DND-41 (cell line): ENCODE measurements at regions not wholly inside any gene's neighbourhood (a gene's known extent, or its start where the extent isn't known, plus 50 kb on each side); places are given as distances from the start of the nearest gene placed in this dataset.

Experiments used
- EZH2 ChIP-seq: IDR thresholded peaks from 3 replicates; pipeline ENCODE4 v1.6.1; 2012; ENCODE audit warnings: borderline replicate concordance, low read depth, mild to moderate bottlenecking, moderate library complexity, low read length, inconsistent platforms; ENCODE audit not compliant: severe bottlenecking
- TF ChIP-seq, protein P1 (sequence below): IDR thresholded peaks from 2 replicates; pipeline ENCODE4 v1.5.1; 2012; ENCODE audit warnings: borderline replicate concordance, low read length, moderate library complexity, mild to moderate bottlenecking; ENCODE audit not compliant: poor library complexity, severe bottlenecking; ENCODE audit errors: extremely low read depth

DNA sequence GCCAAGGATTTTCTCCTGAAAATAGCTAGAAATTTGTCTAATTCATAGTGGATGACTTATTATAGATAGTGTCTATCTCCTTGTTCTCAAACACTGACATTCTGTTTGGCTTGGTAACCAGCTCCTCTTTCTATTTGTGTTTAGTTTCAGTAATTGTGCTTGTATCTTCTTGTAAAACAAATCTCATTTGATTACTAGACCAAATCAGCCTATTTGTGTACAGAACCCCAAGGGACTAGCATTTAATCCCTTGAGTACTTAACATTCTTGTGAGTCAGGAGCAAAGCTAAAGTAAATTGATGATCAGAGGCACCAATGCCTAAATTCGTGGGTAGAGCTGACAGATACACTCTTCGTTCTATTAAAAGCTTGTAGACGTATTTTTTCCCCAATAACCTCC is 306.5 kb upstream of the SLITRK3 start:
- TF ChIP-seq, protein P1, sequence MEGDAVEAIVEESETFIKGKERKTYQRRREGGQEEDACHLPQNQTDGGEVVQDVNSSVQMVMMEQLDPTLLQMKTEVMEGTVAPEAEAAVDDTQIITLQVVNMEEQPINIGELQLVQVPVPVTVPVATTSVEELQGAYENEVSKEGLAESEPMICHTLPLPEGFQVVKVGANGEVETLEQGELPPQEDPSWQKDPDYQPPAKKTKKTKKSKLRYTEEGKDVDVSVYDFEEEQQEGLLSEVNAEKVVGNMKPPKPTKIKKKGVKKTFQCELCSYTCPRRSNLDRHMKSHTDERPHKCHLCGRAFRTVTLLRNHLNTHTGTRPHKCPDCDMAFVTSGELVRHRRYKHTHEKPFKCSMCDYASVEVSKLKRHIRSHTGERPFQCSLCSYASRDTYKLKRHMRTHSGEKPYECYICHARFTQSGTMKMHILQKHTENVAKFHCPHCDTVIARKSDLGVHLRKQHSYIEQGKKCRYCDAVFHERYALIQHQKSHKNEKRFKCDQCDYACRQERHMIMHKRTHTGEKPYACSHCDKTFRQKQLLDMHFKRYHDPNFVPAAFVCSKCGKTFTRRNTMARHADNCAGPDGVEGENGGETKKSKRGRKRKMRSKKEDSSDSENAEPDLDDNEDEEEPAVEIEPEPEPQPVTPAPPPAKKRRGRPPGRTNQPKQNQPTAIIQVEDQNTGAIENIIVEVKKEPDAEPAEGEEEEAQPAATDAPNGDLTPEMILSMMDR = no peak
- TF ChIP-seq EZH2 = no peak
